B cell (primary cell): ENCODE measurements at regions not wholly inside any gene's neighbourhood (a gene's known extent, or its start where the extent isn't known, plus 50 kb on each side); places are given as distances from the start of the nearest gene placed in this dataset.

Experiments used
- ATAC-seq: fragments of 200-7000 bp; cut with Tn5 transposase; one replicate; pipeline ENCODE4 v1.10.0; 2021; ENCODE audit warnings: low read depth, mild to moderate bottlenecking, moderate number of reproducible peaks, moderate library complexity
- CTCF ChIA-PET: fragments of 350-600 bp; sonication (Branson Sonifier 250); formaldehyde crosslinking; loops from one replicate; lab custom pipeline; 2021; ENCODE audit warnings: antibody characterized with exemption, inconsistent platforms; lab: Charles Lee
- POLR2A ChIA-PET: fragments of 350-600 bp; sonication (Branson Sonifier 250); formaldehyde crosslinking; loops from one replicate; lab custom pipeline; 2021; ENCODE audit warnings: antibody characterized with exemption; lab: Charles Lee
- DNase-seq: peaks from one replicate; pipeline ENCODE4 v3.0.0; 2013
- H2AFZ ChIP-seq: 2 replicates; pipeline ENCODE4 v1.6.1; 2012; ENCODE audit warnings: mild to moderate bottlenecking, low read depth, low read length; ENCODE audit not compliant: insufficient read depth, poor library complexity, severe bottlenecking
- H3K27ac ChIP-seq, 2 donors: 1 replicate in 1 of 2; 2 replicates in 1 of 2; pipeline ENCODE4 v1.5.1; 2012 to 2013; ENCODE audit warnings: low read length in 2 of 2, mild to moderate bottlenecking in 2 of 2, moderate library complexity in 1 of 2
- H3K27me3 ChIP-seq, 4 experiments: fragments of 200-600 bp in 1 of 4; sonication (generic) in 1 of 4; replicated peaks in 1 of 4; 1 replicate in 2 of 4; 2 replicates in 2 of 4; pipeline versions ENCODE4 v1.6.1 to v1.7.0; 2013 to 2016; ENCODE audit warnings: low read length in 3 of 4, mild to moderate bottlenecking in 2 of 4, mixed read lengths in 1 of 4, moderate library complexity in 1 of 4; ENCODE audit not compliant: insufficient read depth in 4 of 4, control insufficient read depth in 3 of 4; ENCODE audit errors: control extremely low read depth in 1 of 4
- H3K36me3 ChIP-seq, 2 experiments: replicated peaks in 1 of 2; 1 replicate in 1 of 2; 2 replicates in 1 of 2; pipeline versions ENCODE4 v1.6.1 to v1.7.1; 2013; ENCODE audit warnings: low read length in 1 of 2; ENCODE audit not compliant: insufficient read depth in 2 of 2, control insufficient read depth in 1 of 2; ENCODE audit errors: control extremely low read depth in 1 of 2, extremely low read depth in 1 of 2
- H3K4me1 ChIP-seq, 2 donors: fragments of 200-600 bp in 1 of 2; sonication (generic) in 1 of 2; 1 replicate in 1 of 2; 2 replicates in 1 of 2; pipeline versions ENCODE4 v1.5.1 to v1.6.1; 2013 to 2017; ENCODE audit warnings: low read length in 2 of 2; ENCODE audit not compliant: control insufficient read depth in 2 of 2, insufficient read depth in 2 of 2
- H3K4me2 ChIP-seq: replicated peaks from 2 replicates; pipeline ENCODE3; 2012; ENCODE audit warnings: mild to moderate bottlenecking, low read depth, low read length; ENCODE audit not compliant: poor library complexity, severe bottlenecking
- H3K4me3 ChIP-seq, 5 experiments: fragments of 200-600 bp in 1 of 5; sonication (generic) in 1 of 5; 1 replicate in 3 of 5; 2 replicates in 2 of 5; pipeline versions ENCODE4 v1.5.1 to v1.7.0; 2011 to 2016; ENCODE audit warnings: low read length in 4 of 5, mild to moderate bottlenecking in 4 of 5, low read depth in 2 of 5, control low read depth in 1 of 5, moderate library complexity in 1 of 5; ENCODE audit not compliant: insufficient read depth in 1 of 5; ENCODE audit errors: control extremely low read depth in 1 of 5, extremely low read depth in 1 of 5
- H3K79me2 ChIP-seq: fragments of 200-600 bp; sonication (generic); one replicate; pipeline ENCODE4 v1.6.0; 2016; ENCODE audit warnings: low read length; ENCODE audit not compliant: control insufficient read depth, insufficient read depth
- H3K9ac ChIP-seq: fragments of 200-600 bp; sonication (generic); 2 replicates; pipeline ENCODE4 v1.6.1; 2017; ENCODE audit warnings: mild to moderate bottlenecking, low read length, moderate library complexity
- H3K9me3 ChIP-seq, 3 donors: one replicate each; pipeline versions ENCODE4 v1.6.1 to v1.7.1; 2013; ENCODE audit warnings: low read length in 2 of 3; ENCODE audit not compliant: control insufficient read depth in 2 of 3, insufficient read depth in 1 of 3; ENCODE audit errors: control extremely low read depth in 1 of 3
- H4K20me1 ChIP-seq: 2 replicates; pipeline ENCODE4 v1.6.0; 2012; ENCODE audit warnings: mild to moderate bottlenecking, low read length; ENCODE audit not compliant: insufficient read depth, control insufficient read depth, poor library complexity, severe bottlenecking
- H3K27ac Mint-ChIP-seq: one replicate; pipeline ENCODE4 v1.8.0; 2021; ENCODE audit warnings: mixed read lengths
- H3K27me3 Mint-ChIP-seq: one replicate; pipeline ENCODE4 v1.8.0; 2021; ENCODE audit warnings: mixed read lengths
- H3K4me1 Mint-ChIP-seq: one replicate; pipeline ENCODE4 v1.8.0; 2021; ENCODE audit warnings: mixed read lengths
- H3K4me3 Mint-ChIP-seq: one replicate; pipeline ENCODE4 v1.8.0; 2021; ENCODE audit warnings: mixed read lengths
- H3K9me3 Mint-ChIP-seq: one replicate; pipeline ENCODE4 v1.8.0; 2022; ENCODE audit warnings: mixed read lengths; ENCODE audit not compliant: insufficient read depth
- CTCF ChIP-seq: fragments of 200-600 bp; IDR thresholded peaks from one replicate; pipeline ENCODE4 v1.8.0; 2022; ENCODE audit warnings: antibody characterized with exemption, mild to moderate bottlenecking
- EZH2 ChIP-seq: IDR thresholded peaks from 2 replicates; pipeline ENCODE4 v1.6.1; 2012; ENCODE audit warnings: borderline replicate concordance, low read depth, mild to moderate bottlenecking, moderate library complexity, low read length; ENCODE audit not compliant: insufficient read depth, poor library complexity, severe bottlenecking
- WGBS: methylation state at CpG from one replicate; pipeline ENCODE4 v1.1.5; 2013; ENCODE audit warnings: missing lambda C conversion rate; ENCODE audit not compliant: insufficient coverage; 5-methylcytosine and 5-hydroxymethylcytosine counted together
- intact Hi-C: fragments of 100-400 bp; cut with micrococcal nuclease; formaldehyde crosslinking; loops from one replicate; pipeline ENCODE4 v1.10.0; 2022

DNA sequence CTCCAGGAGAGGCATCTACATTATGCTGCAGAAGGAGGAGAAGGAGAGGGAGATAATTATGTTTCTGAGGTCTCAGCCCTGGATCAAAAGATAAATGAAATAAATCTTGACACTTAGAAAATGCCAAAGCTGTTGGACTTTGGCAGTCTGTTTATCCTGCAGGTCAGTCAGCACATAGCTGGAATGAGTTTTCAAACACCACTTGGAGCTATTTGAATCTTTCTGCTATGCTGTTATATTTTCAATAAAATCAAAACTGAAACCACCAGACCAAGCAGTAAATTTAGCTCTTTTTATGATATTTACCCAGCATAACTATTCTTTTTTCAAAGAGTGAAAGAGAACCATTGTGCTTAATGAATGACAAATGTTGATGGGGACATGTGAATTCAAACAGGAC lies 505.1 kb upstream of the ITGA1 start:
- Mint-ChIP-seq H3K4me3 (no peak overlapping the region), H3K9me3 (no peaks in the 10 kb centered on the region), H3K27me3 (no peaks in the 10 kb centered on the region), H3K4me1 (no peaks in the 10 kb centered on the region), H3K27ac (no peak overlapping the region)
- Histone ChIP-seq H3K36me3 (no peaks in the 10 kb centered on the region), H3K9me3 (no peaks in the 10 kb centered on the region), H3K4me1 (no peaks in the 10 kb centered on the region), H3K4me2 (no peak overlapping the region), H4K20me1 (no peaks in the 10 kb centered on the region), H3K27ac (no peak overlapping the region), H2AFZ (no peak overlapping the region), H3K9ac (no peak overlapping the region), H3K4me3 (no peak overlapping the region), H3K27me3 (no peaks in the 10 kb centered on the region), H3K79me2 (no peaks in the 10 kb centered on the region)
- ATAC-seq (no peak), DNase-seq (no peak)
- TF ChIP-seq EZH2: no peak
- no peak for TF ChIP-seq CTCF
- POLR2A ChIA-PET: no interaction called here
- CTCF ChIA-PET: no interaction called here
- intact Hi-C loops: no loop called here

DNA sequence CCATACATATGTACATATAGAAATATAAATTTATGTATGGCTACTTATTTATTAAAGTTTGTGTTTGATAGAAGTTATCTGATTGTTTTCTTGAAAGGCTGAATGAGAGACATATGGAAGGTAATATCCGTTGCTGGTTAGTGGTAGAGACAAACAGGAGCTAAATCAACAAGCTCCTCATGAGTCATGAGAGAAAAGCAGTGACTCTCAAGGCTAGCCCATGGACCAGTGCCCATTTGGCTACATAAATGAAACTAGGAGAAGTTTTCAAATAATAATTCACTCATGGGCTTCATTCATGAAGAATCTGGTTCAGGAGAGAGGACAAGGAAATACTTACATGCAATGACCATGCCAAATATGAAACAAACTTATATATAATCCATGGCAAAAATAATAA lies 504.5 kb upstream of the ITGA1 start:
- H3K9me3 Mint-ChIP-seq: no peaks in the 10 kb centered on the region
- Histone ChIP-seq H3K4me1 (no peaks in the 10 kb centered on the region), H3K27me3 (no peaks in the 10 kb centered on the region), H3K36me3 (no peaks in the 10 kb centered on the region), H3K4me2 (no peak overlapping the region), H3K79me2 (no peaks in the 10 kb centered on the region), H3K9ac (no peak overlapping the region), H3K9me3 (no peaks in the 10 kb centered on the region), H2AFZ (no peak overlapping the region), H3K27ac (no peak overlapping the region), H3K4me3 (no peak overlapping the region), H4K20me1 (no peaks in the 10 kb centered on the region)
- ChIA-PET POLR2A (no interaction called here), CTCF (no interaction called here)
- no peaks in the 10 kb centered on the region for H3K4me1 Mint-ChIP-seq
- no peak for ATAC-seq
- no CpG with 5 or more reads among the region's 1 CpG for WGBS
- no peak for DNase-seq
- H3K27ac Mint-ChIP-seq: no peak overlapping the region
- H3K27me3 Mint-ChIP-seq: no peaks in the 10 kb centered on the region
- no peak overlapping the region for H3K4me3 Mint-ChIP-seq
- TF ChIP-seq EZH2 (no peak), CTCF (no peak)
- intact Hi-C loops: no loop called here
